Activated naive CD8-positive, alpha-beta T cell treated with anti-CD3 and anti-CD28 coated beads for 36 hours (primary cell): ENCODE measurements at regions not wholly inside any gene's neighbourhood (a gene's known extent, or its start where the extent isn't known, plus 50 kb on each side); places are given as distances from the start of the nearest gene placed in this dataset.

Source experiments
- DNase-seq: peaks from one replicate; pipeline ENCODE4 v3.0.0; 2021
- H3K27ac Mint-ChIP-seq: one replicate; pipeline ENCODE4 v1.8.0; 2022; ENCODE audit warnings: mild to moderate bottlenecking, moderate library complexity, mixed read lengths
- H3K27me3 Mint-ChIP-seq: one replicate; pipeline ENCODE4 v1.8.0; 2022; ENCODE audit warnings: mild to moderate bottlenecking, mixed read lengths
- H3K36me3 Mint-ChIP-seq: one replicate; pipeline ENCODE4 v1.8.0; 2021; ENCODE audit warnings: mild to moderate bottlenecking, mixed read lengths
- H3K4me1 Mint-ChIP-seq: one replicate; pipeline ENCODE4 v1.8.0; 2021; ENCODE audit warnings: mixed read lengths
- H3K4me3 Mint-ChIP-seq: one replicate; pipeline ENCODE4 v1.8.0; 2022; ENCODE audit warnings: mild to moderate bottlenecking, moderate library complexity, mixed read lengths
- H3K9me3 Mint-ChIP-seq: one replicate; pipeline ENCODE4 v1.8.0; 2022; ENCODE audit warnings: mixed read lengths

- no peaks in the 10 kb centered on the region for H3K36me3 Mint-ChIP-seq
- no peak for DNase-seq
- H3K9me3 Mint-ChIP-seq: no peaks in the 10 kb centered on the region
- no peak overlapping the region for H3K4me3 Mint-ChIP-seq
- H3K27me3 Mint-ChIP-seq: no peaks in the 10 kb centered on the region
- no peak overlapping the region for H3K27ac Mint-ChIP-seq
- no peaks in the 10 kb centered on the region for H3K4me1 Mint-ChIP-seq
Measured at GRCh38 chr10:129415215-129416140, 51.6 kb upstream of the MGMT start.

- H3K4me3 Mint-ChIP-seq: no peak overlapping the region
- H3K36me3 Mint-ChIP-seq: no peaks in the 10 kb centered on the region
- no peaks in the 10 kb centered on the region for H3K9me3 Mint-ChIP-seq
- no peak for DNase-seq
- no peaks in the 10 kb centered on the region for H3K27me3 Mint-ChIP-seq
- no peaks in the 10 kb centered on the region for H3K4me1 Mint-ChIP-seq
- H3K27ac Mint-ChIP-seq: no peak overlapping the region
Measured at GRCh38 chr10:129416155-129416554, 50.9 kb upstream of the MGMT start.

- H3K36me3 Mint-ChIP-seq: no peaks in the 10 kb centered on the region
- no peaks in the 10 kb centered on the region for H3K27me3 Mint-ChIP-seq
- H3K4me1 Mint-ChIP-seq: no peaks in the 10 kb centered on the region
- no peaks in the 10 kb centered on the region for H3K9me3 Mint-ChIP-seq
- H3K4me3 Mint-ChIP-seq: no peak overlapping the region
- DNase-seq: no peak
- H3K27ac Mint-ChIP-seq: no peak overlapping the region
Measured at GRCh38 chr10:129416956-129417765, 49.9 kb upstream of the MGMT start.
